ENCODE measurements at regions not wholly inside any gene's neighbourhood (a gene's known extent, or its start where the extent isn't known, plus 50 kb on each side); places are given as distances from the start of the nearest gene placed in this dataset.

DNA sequence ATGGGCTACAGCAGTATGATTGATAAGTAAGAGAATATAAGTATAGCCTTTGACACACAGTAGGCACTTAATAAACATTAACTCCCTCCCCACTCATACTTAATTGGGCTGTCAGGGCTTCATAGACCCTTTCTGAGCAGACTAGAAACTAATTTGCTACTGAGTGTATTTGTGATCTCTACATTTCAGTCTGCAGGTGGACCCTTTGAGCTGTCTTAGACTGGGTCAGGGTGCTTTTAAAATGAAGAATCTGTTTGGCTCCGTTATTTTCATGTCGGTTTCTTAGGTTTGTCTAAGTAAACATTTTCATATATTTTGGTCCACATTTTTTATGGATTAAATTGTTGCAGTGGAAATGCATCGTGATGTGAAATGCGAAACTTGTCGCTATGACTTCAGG lies 50.3 kb upstream of the SELENOK start:
- H3K4me3 Mint-ChIP-seq = no peak overlapping the region
- intact Hi-C loops (cut with micrococcal nuclease) = no loop called here
- ATAC-seq (ENCODE audit: low read depth) (no peak), DNase-seq (no peak)
- POLR2A ChIA-PET = no interaction called here
- H3K27me3 Mint-ChIP-seq = peaks cover 13% of the 10 kb centered on the region
- CTCF ChIA-PET = no interaction called here
- H3K36me3 Mint-ChIP-seq (ENCODE audit: low read depth) = no peaks in the 10 kb centered on the region
- no peaks in the 10 kb centered on the region for H3K4me1 Mint-ChIP-seq
- no peak overlapping the region for H3K27ac Mint-ChIP-seq
- TF ChIP-seq, protein P1, sequence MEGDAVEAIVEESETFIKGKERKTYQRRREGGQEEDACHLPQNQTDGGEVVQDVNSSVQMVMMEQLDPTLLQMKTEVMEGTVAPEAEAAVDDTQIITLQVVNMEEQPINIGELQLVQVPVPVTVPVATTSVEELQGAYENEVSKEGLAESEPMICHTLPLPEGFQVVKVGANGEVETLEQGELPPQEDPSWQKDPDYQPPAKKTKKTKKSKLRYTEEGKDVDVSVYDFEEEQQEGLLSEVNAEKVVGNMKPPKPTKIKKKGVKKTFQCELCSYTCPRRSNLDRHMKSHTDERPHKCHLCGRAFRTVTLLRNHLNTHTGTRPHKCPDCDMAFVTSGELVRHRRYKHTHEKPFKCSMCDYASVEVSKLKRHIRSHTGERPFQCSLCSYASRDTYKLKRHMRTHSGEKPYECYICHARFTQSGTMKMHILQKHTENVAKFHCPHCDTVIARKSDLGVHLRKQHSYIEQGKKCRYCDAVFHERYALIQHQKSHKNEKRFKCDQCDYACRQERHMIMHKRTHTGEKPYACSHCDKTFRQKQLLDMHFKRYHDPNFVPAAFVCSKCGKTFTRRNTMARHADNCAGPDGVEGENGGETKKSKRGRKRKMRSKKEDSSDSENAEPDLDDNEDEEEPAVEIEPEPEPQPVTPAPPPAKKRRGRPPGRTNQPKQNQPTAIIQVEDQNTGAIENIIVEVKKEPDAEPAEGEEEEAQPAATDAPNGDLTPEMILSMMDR (IDR thresholded peaks at IDR 0.05) = no peak
- peaks cover 13% of the 10 kb centered on the region for H3K9me3 Mint-ChIP-seq
